LNCAP (cell line): ENCODE measurements at regions not wholly inside any gene's neighbourhood (a gene's known extent, or its start where the extent isn't known, plus 50 kb on each side); places are given as distances from the start of the nearest gene placed in this dataset.

Experiments
- TF ChIP-seq, protein P1 (sequence below): fragments of 450-650 bp; IDR thresholded peaks from 2 replicates; pipeline ENCODE4 v1.5.1; 2017; ENCODE audit warnings: mild to moderate bottlenecking

- TF ChIP-seq, protein P1, sequence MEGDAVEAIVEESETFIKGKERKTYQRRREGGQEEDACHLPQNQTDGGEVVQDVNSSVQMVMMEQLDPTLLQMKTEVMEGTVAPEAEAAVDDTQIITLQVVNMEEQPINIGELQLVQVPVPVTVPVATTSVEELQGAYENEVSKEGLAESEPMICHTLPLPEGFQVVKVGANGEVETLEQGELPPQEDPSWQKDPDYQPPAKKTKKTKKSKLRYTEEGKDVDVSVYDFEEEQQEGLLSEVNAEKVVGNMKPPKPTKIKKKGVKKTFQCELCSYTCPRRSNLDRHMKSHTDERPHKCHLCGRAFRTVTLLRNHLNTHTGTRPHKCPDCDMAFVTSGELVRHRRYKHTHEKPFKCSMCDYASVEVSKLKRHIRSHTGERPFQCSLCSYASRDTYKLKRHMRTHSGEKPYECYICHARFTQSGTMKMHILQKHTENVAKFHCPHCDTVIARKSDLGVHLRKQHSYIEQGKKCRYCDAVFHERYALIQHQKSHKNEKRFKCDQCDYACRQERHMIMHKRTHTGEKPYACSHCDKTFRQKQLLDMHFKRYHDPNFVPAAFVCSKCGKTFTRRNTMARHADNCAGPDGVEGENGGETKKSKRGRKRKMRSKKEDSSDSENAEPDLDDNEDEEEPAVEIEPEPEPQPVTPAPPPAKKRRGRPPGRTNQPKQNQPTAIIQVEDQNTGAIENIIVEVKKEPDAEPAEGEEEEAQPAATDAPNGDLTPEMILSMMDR: no peak
These were observed 173.5 kb downstream of the LMBRD1 start for GRCh38 chr6:69623357-69623756.

GRCh38 chr6:69622924-69623323, 173.9 kb downstream of the LMBRD1 start:
- TF ChIP-seq, protein P1: no peak

GRCh38 chr6:69622230-69622629, 174.6 kb downstream of the LMBRD1 start:
- TF ChIP-seq, protein P1: no peak

GRCh38 chr6:69617163-69617562, 179.6 kb downstream of the LMBRD1 start:
- TF ChIP-seq, protein P1: no peak

DNA sequence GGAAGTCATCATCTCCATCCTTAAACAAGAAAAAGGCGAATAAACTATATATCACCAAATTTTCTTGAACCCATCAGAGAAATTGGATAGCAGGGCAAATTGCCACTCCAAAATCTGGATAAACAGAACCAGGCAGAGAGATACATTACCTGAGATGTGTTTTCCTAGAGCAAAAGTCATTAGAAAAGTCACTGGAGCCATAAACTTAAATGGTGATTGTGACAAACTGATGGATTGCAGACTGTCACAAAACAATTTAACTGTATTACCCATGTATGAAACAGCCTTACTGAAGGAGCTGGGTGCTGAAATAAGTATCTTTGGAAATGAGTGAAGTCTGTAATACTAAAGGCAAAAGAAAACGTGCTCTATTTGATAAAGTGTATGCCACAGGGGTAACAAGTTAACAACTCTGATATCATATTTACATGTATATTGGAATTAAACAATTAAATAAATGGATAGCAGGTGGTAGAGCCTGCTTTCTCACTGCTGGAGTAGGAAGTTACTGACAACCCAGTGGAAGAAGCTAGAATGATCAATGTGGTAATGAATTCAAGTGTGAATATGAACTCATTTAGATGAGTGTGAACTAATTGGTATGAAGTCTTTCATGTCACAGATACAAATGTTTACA, 186.9 kb downstream of the LMBRD1 start:
- TF ChIP-seq, protein P1: no peak

- TF ChIP-seq, protein P1: no peak
These were observed 195.7 kb downstream of the LMBRD1 start for GRCh38 chr6:69601132-69601531.

- TF ChIP-seq, protein P1: no peak
These were observed 202.4 kb downstream of the LMBRD1 start for GRCh38 chr6:69594405-69594804.

DNA sequence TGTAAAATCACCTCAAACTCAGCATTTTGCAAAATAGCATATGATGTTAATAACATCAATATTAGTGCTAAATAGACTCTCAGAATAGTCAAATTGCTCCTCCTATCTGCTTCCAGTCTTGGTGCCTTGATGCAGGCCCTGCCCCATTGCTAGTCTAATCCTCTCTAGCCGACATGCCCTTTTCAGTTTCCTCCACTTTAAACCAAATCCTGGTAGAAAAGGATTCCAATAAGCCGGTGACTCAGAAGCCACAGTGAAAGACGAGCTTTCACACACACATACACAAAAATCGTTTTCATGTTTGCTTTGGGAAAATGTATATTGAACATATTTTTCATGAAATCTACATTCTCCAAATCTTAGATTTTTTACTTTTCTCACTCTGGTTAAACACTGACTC, 203.1 kb downstream of the LMBRD1 start:
- TF ChIP-seq, protein P1: no peak
